H1 (cell line): ENCODE measurements at regions not wholly inside any gene's neighbourhood (a gene's known extent, or its start where the extent isn't known, plus 50 kb on each side); places are given as distances from the start of the nearest gene placed in this dataset.

Experiments
- BCL11A ChIP-seq, 2 experiments: IDR thresholded peaks; one replicate each; pipeline ENCODE4 v1.6.1; 2011; ENCODE audit warnings: low read depth in 2 of 2, low read length in 2 of 2, mild to moderate bottlenecking in 2 of 2
- CHD7 ChIP-seq: fragments of 300-600 bp; sonication (generic); IDR thresholded peaks from 2 replicates; pipeline ENCODE4 v1.7.1; 2012; ENCODE audit warnings: low read length, moderate library complexity, mild to moderate bottlenecking, inconsistent platforms; ENCODE audit not compliant: insufficient replicate concordance
- E2F6 ChIP-seq: IDR thresholded peaks from 2 replicates; pipeline ENCODE4 v1.6.1; 2012; ENCODE audit warnings: inconsistent platforms
- NANOG ChIP-seq: IDR thresholded peaks from 2 replicates; pipeline ENCODE4 v1.6.1; 2011; ENCODE audit warnings: low read length, low read depth, mild to moderate bottlenecking, inconsistent platforms; ENCODE audit not compliant: insufficient read depth, poor library complexity, severe bottlenecking
- POLR2AphosphoS5 ChIP-seq: IDR thresholded peaks from 2 replicates; pipeline ENCODE4 v1.6.1; 2011; ENCODE audit warnings: low read depth, low read length
- TCF12 ChIP-seq: IDR thresholded peaks from 2 replicates; pipeline ENCODE4 v1.6.1; 2011; ENCODE audit warnings: low read depth, mild to moderate bottlenecking, low read length

- peak; percentile 37 for TF ChIP-seq CHD7
- TF ChIP-seq POLR2AphosphoS5, result no peak
- no peak for TF ChIP-seq BCL11A (IDR thresholded peaks at IDR 0.05; ENCODE audit: low read depth in 2 of 2, low read length in 2 of 2)
- TF ChIP-seq NANOG, result peak; percentile 37
- no peak for TF ChIP-seq E2F6
- no peak for TF ChIP-seq TCF12
- TF ChIP-seq, all 59 proteins: peak for 2
Observed at GRCh38 chr13:50140581-50141374, 125.5 kb downstream of the KCNRG start (continued).
